Hepatocyte (in vitro differentiated cells): ENCODE measurements at regions not wholly inside any gene's neighbourhood (a gene's known extent, or its start where the extent isn't known, plus 50 kb on each side); places are given as distances from the start of the nearest gene placed in this dataset.

Experiments
- CTCF ChIP-seq: fragments of 200-600 bp; sonication (generic); IDR thresholded peaks from 2 replicates; pipeline ENCODE4 v1.5.1; 2016; ENCODE audit warnings: antibody characterized with exemption, mild to moderate bottlenecking; ENCODE audit not compliant: poor library complexity
- EZH2phosphoT487 ChIP-seq: fragments of 200-600 bp; sonication (generic); IDR thresholded peaks from one replicate; pipeline ENCODE4 v1.6.1; 2018; ENCODE audit warnings: antibody characterized with exemption, mild to moderate bottlenecking, low read depth, moderate library complexity; ENCODE audit not compliant: unreplicated experiment, severe bottlenecking

GRCh38 chr4:148958317-148958716, 516.1 kb upstream of the NR3C2 start:
- no peak for TF ChIP-seq CTCF
- TF ChIP-seq EZH2phosphoT487 = no peak
